ENCODE measurements at regions not wholly inside any gene's neighbourhood (a gene's known extent, or its start where the extent isn't known, plus 50 kb on each side); places are given as distances from the start of the nearest gene placed in this dataset.

DNA sequence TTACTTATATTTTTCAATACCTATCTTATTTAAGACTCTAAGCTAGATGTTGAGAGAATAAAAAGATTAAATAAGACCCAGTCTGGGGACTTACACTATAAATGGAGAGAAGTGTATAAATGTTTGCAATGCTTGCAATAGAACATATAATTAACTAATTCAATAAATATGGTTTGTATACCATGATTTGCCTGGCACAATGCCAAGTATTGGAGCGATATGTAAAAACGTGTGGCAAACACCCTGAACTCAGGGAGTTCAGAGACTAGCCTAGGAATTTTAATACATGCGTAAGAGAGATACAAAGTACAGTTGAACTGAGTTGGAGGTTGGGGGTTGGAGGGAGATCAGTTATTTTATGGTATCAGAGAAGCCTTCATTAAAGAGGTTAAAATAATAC, 251.8 kb upstream of the DDX18 start (continued):
- TF ChIP-seq, protein P1, sequence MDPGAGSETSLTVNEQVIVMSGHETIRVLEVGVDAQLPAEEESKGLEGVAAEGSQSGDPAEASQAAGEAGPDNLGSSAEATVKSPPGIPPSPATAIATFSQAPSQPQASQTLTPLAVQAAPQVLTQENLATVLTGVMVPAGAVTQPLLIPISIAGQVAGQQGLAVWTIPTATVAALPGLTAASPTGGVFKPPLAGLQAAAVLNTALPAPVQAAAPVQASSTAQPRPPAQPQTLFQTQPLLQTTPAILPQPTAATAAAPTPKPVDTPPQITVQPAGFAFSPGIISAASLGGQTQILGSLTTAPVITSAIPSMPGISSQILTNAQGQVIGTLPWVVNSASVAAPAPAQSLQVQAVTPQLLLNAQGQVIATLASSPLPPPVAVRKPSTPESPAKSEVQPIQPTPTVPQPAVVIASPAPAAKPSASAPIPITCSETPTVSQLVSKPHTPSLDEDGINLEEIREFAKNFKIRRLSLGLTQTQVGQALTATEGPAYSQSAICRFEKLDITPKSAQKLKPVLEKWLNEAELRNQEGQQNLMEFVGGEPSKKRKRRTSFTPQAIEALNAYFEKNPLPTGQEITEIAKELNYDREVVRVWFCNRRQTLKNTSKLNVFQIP (CRISPR knock-in tag; IDR thresholded peaks at IDR 0.05; ENCODE audit: borderline replicate concordance, low read depth), result no peak

DNA sequence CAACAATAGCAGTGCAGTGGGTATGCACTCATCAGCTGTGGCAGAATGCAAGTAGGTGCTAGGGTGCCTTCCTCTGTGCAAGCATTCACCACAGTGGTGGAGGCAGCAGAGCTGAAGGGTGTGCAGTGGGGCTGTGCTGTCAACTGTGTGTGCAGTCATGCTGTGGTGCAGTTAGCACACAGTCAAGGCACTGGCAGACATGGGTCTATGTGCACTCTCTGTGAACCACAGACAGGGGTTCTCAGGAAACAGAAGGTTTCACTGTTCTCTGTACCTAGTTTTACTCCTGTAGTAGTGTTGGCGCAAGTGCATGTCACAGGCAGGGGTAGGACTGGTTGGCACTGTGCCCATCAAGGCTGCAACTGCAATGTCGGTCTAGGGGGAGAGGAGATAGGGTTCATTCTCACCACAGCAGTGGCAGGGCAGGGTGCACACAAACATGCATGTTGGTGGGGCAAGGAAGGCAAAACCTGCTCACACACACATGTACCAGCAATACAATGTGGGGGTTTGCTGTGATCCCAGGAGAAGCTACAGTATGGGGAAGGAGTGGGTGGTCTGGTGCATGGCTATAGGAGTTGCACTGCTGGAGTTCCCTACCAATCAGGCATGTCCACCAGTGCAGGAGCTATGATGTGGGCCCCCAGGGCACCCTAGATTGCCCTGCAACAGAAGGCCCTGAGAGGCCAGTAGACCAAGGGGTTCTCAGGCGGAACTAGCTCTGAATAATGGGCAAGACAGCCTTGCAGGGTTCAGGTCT, 242.7 kb upstream of the DDX18 start:
- no peak for ATAC-seq
- TF ChIP-seq TCF4 (CRISPR knock-in tag; IDR thresholded peaks at IDR 0.05; ENCODE audit: borderline replicate concordance) (no peak), ZNF8 (CRISPR knock-in tag; IDR thresholded peaks at IDR 0.05) (no peak), ZNF565 (CRISPR knock-in tag; conservative IDR thresholded peaks at IDR 0.05; ENCODE audit: low read depth) (no peak), ESRRG (CRISPR knock-in tag; IDR thresholded peaks at IDR 0.05) (no peak), PPARA (CRISPR knock-in tag; IDR thresholded peaks at IDR 0.05; ENCODE audit: borderline replicate concordance) (no peak), ISL1 (CRISPR knock-in tag; IDR thresholded peaks at IDR 0.05) (no peak), ZC3H10 (CRISPR knock-in tag; IDR thresholded peaks at IDR 0.05) (no peak), CSDC2 (CRISPR knock-in tag; IDR thresholded peaks at IDR 0.05) (no peak), ZFP30 (CRISPR knock-in tag; IDR thresholded peaks at IDR 0.05) (no peak)
- TF ChIP-seq, protein P2, sequence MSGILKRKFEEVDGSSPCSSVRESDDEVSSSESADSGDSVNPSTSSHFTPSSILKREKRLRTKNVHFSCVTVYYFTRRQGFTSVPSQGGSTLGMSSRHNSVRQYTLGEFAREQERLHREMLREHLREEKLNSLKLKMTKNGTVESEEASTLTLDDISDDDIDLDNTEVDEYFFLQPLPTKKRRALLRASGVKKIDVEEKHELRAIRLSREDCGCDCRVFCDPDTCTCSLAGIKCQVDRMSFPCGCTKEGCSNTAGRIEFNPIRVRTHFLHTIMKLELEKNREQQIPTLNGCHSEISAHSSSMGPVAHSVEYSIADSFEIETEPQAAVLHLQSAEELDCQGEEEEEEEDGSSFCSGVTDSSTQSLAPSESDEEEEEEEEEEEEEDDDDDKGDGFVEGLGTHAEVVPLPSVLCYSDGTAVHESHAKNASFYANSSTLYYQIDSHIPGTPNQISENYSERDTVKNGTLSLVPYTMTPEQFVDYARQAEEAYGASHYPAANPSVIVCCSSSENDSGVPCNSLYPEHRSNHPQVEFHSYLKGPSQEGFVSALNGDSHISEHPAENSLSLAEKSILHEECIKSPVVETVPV (CRISPR knock-in tag; IDR thresholded peaks at IDR 0.05), result no peak
- TF ChIP-seq, protein P1 (CRISPR knock-in tag; IDR thresholded peaks at IDR 0.05; ENCODE audit: borderline replicate concordance, low read depth), result no peak
- TF ChIP-seq, protein P3, sequence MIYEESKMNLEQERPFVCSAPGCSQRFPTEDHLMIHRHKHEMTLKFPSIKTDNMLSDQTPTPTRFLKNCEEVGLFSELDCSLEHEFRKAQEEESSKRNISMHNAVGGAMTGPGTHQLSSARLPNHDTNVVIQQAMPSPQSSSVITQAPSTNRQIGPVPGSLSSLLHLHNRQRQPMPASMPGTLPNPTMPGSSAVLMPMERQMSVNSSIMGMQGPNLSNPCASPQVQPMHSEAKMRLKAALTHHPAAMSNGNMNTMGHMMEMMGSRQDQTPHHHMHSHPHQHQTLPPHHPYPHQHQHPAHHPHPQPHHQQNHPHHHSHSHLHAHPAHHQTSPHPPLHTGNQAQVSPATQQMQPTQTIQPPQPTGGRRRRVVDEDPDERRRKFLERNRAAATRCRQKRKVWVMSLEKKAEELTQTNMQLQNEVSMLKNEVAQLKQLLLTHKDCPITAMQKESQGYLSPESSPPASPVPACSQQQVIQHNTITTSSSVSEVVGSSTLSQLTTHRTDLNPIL (CRISPR knock-in tag; IDR thresholded peaks at IDR 0.05; ENCODE audit: low read depth), result no peak

DNA sequence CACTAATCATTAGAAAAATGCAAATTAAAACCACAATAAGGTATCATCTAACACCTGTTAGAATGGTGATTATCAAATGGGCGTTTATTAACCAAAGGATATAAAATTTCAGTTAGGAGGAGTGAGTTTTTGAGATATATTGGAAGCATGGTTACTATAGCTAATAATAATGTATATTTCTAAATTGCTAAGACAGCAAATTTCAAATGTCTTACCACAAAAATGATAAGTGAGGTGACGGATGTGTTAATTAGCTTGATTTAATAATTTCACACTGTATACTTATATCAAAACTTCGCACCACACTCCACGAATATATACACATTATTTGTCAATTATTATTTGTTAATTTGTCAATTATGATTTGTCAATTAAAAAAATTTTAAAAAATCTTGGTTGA, 227.2 kb upstream of the DDX18 start:
- ATAC-seq, result no peak
- TF ChIP-seq ZNF565 (CRISPR knock-in tag; conservative IDR thresholded peaks at IDR 0.05; ENCODE audit: low read depth) (no peak), GLIS3 (CRISPR knock-in tag; IDR thresholded peaks at IDR 0.05) (no peak)

DNA sequence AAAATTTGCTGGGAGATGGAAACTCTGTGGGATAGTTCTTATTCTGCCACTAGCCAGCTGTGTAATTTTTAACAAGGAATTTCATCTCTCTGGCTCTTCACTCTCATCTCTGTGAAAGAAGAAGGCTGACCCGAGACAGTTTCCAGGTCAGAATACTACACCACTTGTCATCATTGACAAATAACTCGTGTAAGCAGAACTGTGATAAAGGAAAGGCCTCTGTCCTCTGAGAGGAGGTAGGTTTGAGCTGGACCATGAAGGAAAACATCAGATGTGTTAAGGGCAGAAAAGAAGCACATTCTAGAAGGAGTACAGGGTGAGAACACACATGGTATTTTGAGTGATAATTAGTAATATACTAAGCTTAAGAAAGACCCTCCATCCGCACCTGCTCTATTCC, 211.4 kb upstream of the DDX18 start:
- ATAC-seq, result no peak
- TF ChIP-seq ISL1 (CRISPR knock-in tag; IDR thresholded peaks at IDR 0.05) (no peak), ESRRG (CRISPR knock-in tag; IDR thresholded peaks at IDR 0.05) (no peak), RARB (CRISPR knock-in tag; IDR thresholded peaks at IDR 0.05) (no peak), PPARA (CRISPR knock-in tag; IDR thresholded peaks at IDR 0.05; ENCODE audit: borderline replicate concordance) (no peak), CSDC2 (CRISPR knock-in tag; IDR thresholded peaks at IDR 0.05) (no peak), ARNTL (CRISPR knock-in tag; IDR thresholded peaks at IDR 0.05; ENCODE audit: borderline replicate concordance, low read depth) (no peak), ZNF70 (CRISPR knock-in tag; IDR thresholded peaks at IDR 0.05) (no peak), ZC3H10 (CRISPR knock-in tag; IDR thresholded peaks at IDR 0.05) (no peak), ZNF8 (CRISPR knock-in tag; IDR thresholded peaks at IDR 0.05) (no peak), ZFP30 (CRISPR knock-in tag; IDR thresholded peaks at IDR 0.05) (no peak), GLIS3 (CRISPR knock-in tag; IDR thresholded peaks at IDR 0.05) (no peak), TOX (CRISPR knock-in tag; IDR thresholded peaks at IDR 0.05; ENCODE audit: borderline replicate concordance) (no peak), OSR1 (CRISPR knock-in tag; IDR thresholded peaks at IDR 0.05) (no peak)
- TF ChIP-seq, protein P2 (CRISPR knock-in tag; IDR thresholded peaks at IDR 0.05), result no peak
- TF ChIP-seq, protein P1 (CRISPR knock-in tag; IDR thresholded peaks at IDR 0.05; ENCODE audit: borderline replicate concordance, low read depth), result no peak
- TF ChIP-seq, protein P4, sequence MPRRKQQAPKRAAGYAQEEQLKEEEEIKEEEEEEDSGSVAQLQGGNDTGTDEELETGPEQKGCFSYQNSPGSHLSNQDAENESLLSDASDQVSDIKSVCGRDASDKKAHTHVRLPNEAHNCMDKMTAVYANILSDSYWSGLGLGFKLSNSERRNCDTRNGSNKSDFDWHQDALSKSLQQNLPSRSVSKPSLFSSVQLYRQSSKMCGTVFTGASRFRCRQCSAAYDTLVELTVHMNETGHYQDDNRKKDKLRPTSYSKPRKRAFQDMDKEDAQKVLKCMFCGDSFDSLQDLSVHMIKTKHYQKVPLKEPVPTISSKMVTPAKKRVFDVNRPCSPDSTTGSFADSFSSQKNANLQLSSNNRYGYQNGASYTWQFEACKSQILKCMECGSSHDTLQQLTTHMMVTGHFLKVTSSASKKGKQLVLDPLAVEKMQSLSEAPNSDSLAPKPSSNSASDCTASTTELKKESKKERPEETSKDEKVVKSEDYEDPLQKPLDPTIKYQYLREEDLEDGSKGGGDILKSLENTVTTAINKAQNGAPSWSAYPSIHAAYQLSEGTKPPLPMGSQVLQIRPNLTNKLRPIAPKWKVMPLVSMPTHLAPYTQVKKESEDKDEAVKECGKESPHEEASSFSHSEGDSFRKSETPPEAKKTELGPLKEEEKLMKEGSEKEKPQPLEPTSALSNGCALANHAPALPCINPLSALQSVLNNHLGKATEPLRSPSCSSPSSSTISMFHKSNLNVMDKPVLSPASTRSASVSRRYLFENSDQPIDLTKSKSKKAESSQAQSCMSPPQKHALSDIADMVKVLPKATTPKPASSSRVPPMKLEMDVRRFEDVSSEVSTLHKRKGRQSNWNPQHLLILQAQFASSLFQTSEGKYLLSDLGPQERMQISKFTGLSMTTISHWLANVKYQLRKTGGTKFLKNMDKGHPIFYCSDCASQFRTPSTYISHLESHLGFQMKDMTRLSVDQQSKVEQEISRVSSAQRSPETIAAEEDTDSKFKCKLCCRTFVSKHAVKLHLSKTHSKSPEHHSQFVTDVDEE (CRISPR knock-in tag; IDR thresholded peaks at IDR 0.05), result no peak
- TF ChIP-seq, protein P5, sequence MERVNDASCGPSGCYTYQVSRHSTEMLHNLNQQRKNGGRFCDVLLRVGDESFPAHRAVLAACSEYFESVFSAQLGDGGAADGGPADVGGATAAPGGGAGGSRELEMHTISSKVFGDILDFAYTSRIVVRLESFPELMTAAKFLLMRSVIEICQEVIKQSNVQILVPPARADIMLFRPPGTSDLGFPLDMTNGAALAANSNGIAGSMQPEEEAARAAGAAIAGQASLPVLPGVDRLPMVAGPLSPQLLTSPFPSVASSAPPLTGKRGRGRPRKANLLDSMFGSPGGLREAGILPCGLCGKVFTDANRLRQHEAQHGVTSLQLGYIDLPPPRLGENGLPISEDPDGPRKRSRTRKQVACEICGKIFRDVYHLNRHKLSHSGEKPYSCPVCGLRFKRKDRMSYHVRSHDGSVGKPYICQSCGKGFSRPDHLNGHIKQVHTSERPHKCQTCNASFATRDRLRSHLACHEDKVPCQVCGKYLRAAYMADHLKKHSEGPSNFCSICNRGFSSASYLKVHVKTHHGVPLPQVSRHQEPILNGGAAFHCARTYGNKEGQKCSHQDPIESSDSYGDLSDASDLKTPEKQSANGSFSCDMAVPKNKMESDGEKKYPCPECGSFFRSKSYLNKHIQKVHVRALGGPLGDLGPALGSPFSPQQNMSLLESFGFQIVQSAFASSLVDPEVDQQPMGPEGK (CRISPR knock-in tag; IDR thresholded peaks at IDR 0.05; ENCODE audit: borderline replicate concordance), result no peak
